ENCODE measurements at regions not wholly inside any gene's neighbourhood (a gene's known extent, or its start where the extent isn't known, plus 50 kb on each side); places are given as distances from the start of the nearest gene placed in this dataset.
A peak's percentile ranks its signal among the peaks of the same experiment; 100 is the strongest.

- DNase-seq, result no peak
Measured at GRCh38 chr5:33261747-33262146, 179.0 kb upstream of the TARS1 start.

- no peak for DNase-seq
Measured at GRCh38 chr5:33267801-33268200, 173.0 kb upstream of the TARS1 start.

- no peak for DNase-seq
Measured at GRCh38 chr5:33268374-33268773, 172.4 kb upstream of the TARS1 start.

GRCh38 chr5:33270671-33271070, 170.1 kb upstream of the TARS1 start:
- no peak for DNase-seq

- DNase-seq, result no peak
Measured at GRCh38 chr5:33271606-33272005, 169.2 kb upstream of the TARS1 start.

- no peak for DNase-seq
Measured at GRCh38 chr5:33272288-33272687, 168.5 kb upstream of the TARS1 start.

- DNase-seq, result no peak
Measured at GRCh38 chr5:33273985-33274384, 166.8 kb upstream of the TARS1 start.

- DNase-seq, result no peak
Measured at GRCh38 chr5:33275391-33275790, 165.4 kb upstream of the TARS1 start.

- no peak for DNase-seq
Measured at GRCh38 chr5:33275921-33276627, 164.7 kb upstream of the TARS1 start.

- no peak for DNase-seq
Measured at GRCh38 chr5:33276628-33276950, 164.2 kb upstream of the TARS1 start.

GRCh38 chr5:33277061-33277650, 163.6 kb upstream of the TARS1 start:
- no peak for DNase-seq

GRCh38 chr5:33281431-33281843, 159.3 kb upstream of the TARS1 start:
- no peak for DNase-seq

- DNase-seq, result no peak
Measured at GRCh38 chr5:33282157-33282556, 158.6 kb upstream of the TARS1 start.

GRCh38 chr5:33282696-33283095, 158.1 kb upstream of the TARS1 start:
- DNase-seq, result no peak

- no peak for DNase-seq
Measured at GRCh38 chr5:33283243-33283642, 157.5 kb upstream of the TARS1 start.

- DNase-seq, result no peak
Measured at GRCh38 chr5:33284681-33285080, 156.1 kb upstream of the TARS1 start.

- DNase-seq, result no peak
Measured at GRCh38 chr5:33287242-33287641, 153.5 kb upstream of the TARS1 start.

- DNase-seq, result no peak
Measured at GRCh38 chr5:33291216-33292000, 149.4 kb upstream of the TARS1 start.

GRCh38 chr5:33297760-33298216, 143.0 kb upstream of the TARS1 start:
- peak; percentile 13 for DNase-seq

GRCh38 chr5:33299621-33300208, 141.1 kb upstream of the TARS1 start:
- DNase-seq, result peak; percentile 12

- DNase-seq, result no peak
Measured at GRCh38 chr5:33300209-33300742, 140.5 kb upstream of the TARS1 start.

GRCh38 chr5:33303579-33304095, 137.1 kb upstream of the TARS1 start:
- no peak for DNase-seq

- DNase-seq, result no peak
Measured at GRCh38 chr5:33304601-33305000, 136.2 kb upstream of the TARS1 start.

Data from NCI-H146 (cell line).